Upper lobe of right lung (tissue), 1 donor: ENCODE measurements at regions not wholly inside any gene's neighbourhood (a gene's known extent, or its start where the extent isn't known, plus 50 kb on each side); places are given as distances from the start of the nearest gene placed in this dataset.

ENCODE experiments used
- ATAC-seq: fragments of 200-7000 bp; cut with Tn5 transposase; one replicate; pipeline ENCODE4 v1.9.1; 2020; ENCODE audit warnings: mild to moderate bottlenecking, moderate library complexity
- DNase-seq: peaks from one replicate; pipeline ENCODE4 v3.0.0-alpha.2; 2020
- H3K27ac ChIP-seq: fragments of 200-600 bp; one replicate; pipeline ENCODE4 v1.8.0; 2022
- H3K27me3 ChIP-seq: fragments of 200-600 bp; one replicate; pipeline ENCODE4 v1.8.0; 2022; ENCODE audit warnings: mild to moderate bottlenecking
- H3K36me3 ChIP-seq: fragments of 200-600 bp; one replicate; pipeline ENCODE4 v1.8.0; 2022
- H3K4me1 ChIP-seq: fragments of 200-600 bp; one replicate; pipeline ENCODE4 v1.8.0; 2022
- H3K4me3 ChIP-seq: fragments of 200-600 bp; one replicate; pipeline ENCODE4 v1.8.0; 2022; ENCODE audit warnings: mild to moderate bottlenecking
- H3K9me3 ChIP-seq: fragments of 200-600 bp; one replicate; pipeline ENCODE4 v1.8.0; 2022
- intact Hi-C: fragments of 100-400 bp; cut with DNase I; formaldehyde crosslinking; loops from one replicate; pipeline ENCODE4 v1.11.0; 2022
- TF ChIP-seq, protein P1 (sequence below): fragments of 200-600 bp; IDR thresholded peaks from one replicate; pipeline ENCODE4 v1.8.0; 2022; ENCODE audit warnings: antibody characterized with exemption
- donor health status: DM: no; HTN: yes; CAD: no; lungs with severe emphysema.

GRCh38 chr7:35533902-35534301, 161.0 kb downstream of the HERPUD2 start:
- Histone ChIP-seq H3K4me1 (peaks cover 5% of the 10 kb centered on the region), H3K27ac (no peak overlapping the region), H3K4me3 (no peak overlapping the region), H3K9me3 (no peaks in the 10 kb centered on the region), H3K36me3 (no peaks in the 10 kb centered on the region), H3K27me3 (no peaks in the 10 kb centered on the region)
- TF ChIP-seq, protein P1, sequence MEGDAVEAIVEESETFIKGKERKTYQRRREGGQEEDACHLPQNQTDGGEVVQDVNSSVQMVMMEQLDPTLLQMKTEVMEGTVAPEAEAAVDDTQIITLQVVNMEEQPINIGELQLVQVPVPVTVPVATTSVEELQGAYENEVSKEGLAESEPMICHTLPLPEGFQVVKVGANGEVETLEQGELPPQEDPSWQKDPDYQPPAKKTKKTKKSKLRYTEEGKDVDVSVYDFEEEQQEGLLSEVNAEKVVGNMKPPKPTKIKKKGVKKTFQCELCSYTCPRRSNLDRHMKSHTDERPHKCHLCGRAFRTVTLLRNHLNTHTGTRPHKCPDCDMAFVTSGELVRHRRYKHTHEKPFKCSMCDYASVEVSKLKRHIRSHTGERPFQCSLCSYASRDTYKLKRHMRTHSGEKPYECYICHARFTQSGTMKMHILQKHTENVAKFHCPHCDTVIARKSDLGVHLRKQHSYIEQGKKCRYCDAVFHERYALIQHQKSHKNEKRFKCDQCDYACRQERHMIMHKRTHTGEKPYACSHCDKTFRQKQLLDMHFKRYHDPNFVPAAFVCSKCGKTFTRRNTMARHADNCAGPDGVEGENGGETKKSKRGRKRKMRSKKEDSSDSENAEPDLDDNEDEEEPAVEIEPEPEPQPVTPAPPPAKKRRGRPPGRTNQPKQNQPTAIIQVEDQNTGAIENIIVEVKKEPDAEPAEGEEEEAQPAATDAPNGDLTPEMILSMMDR = no peak
- DNase-seq = no peak
- ATAC-seq = no peak
- intact Hi-C loops = loop anchor here (10.0 kb wide), 1 partner anchor 109 kb away; no protein-coding TSS in a partner anchor

DNA sequence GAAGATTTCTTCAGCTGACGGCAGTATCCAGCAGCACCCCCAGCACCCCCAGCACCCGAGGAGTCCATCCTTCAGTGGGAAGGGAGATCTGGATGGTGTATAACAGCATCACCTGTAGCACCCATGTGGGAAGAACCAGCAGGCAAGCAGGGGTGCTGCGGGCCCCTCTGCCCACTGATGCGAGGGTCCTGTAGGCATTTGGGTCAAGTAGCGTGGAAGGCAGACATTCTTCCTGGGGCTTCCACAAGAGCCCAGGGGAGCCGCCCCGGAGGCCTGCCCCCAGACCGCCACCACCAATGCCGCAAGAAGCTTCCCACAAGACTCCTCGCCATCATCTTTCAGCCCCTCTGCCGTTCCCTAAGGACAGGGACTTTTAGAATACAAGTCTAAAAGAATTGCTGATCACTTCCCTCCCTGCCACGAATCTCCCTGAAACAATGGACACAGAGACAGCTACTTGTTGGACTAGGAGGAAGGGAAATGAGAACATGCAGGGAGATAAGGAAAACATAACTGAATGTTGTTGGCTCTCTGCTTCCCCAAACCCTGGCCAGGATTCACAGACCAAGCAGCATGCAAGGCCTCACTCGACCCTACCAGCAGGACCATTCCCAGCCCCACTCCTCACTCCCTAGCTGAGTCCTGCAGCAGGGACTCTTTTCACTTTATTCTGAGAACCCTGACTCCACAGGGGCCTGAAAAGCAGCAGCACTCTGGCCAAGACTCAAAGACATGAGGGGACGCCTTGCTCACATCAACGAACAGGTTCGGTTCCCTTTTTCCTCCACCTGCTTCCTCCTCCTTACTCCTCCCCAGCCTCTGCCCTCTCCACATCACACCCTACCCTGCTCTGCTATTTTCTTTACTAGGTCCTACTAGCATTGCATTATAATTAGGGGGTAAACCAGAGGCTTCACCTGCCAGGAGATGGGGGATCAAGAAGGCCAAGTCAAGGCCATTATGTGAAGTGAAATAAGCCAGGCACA, 164.5 kb downstream of the HERPUD2 start:
- TF ChIP-seq, protein P1 = no peak
- intact Hi-C loops = loop anchor here (10.0 kb wide), 1 partner anchor 106 kb away; no protein-coding TSS in a partner anchor
- Histone ChIP-seq H3K4me3 (no peak overlapping the region), H3K4me1 (no peaks in the 10 kb centered on the region), H3K27ac (no peak overlapping the region), H3K9me3 (no peaks in the 10 kb centered on the region), H3K36me3 (no peaks in the 10 kb centered on the region), H3K27me3 (peaks cover 6% of the 10 kb centered on the region)
- DNase-seq (no peak), ATAC-seq (no peak)

- no peak overlapping the region for H3K4me3 ChIP-seq
- TF ChIP-seq, protein P1 = no peak
- DNase-seq = no peak
- intact Hi-C loops = loop anchor here (10.0 kb wide), 1 partner anchor 105 kb away; no protein-coding TSS in a partner anchor
- no peaks in the 10 kb centered on the region for H3K9me3 ChIP-seq
- no peak overlapping the region for H3K27ac ChIP-seq
- peaks cover 6% of the 10 kb centered on the region for H3K27me3 ChIP-seq
- H3K36me3 ChIP-seq = no peaks in the 10 kb centered on the region
- ATAC-seq = no peak
- no peaks in the 10 kb centered on the region for H3K4me1 ChIP-seq
Measured at GRCh38 chr7:35529713-35530112, 165.2 kb downstream of the HERPUD2 start.

- H3K9me3 ChIP-seq = no peaks in the 10 kb centered on the region
- intact Hi-C loops = no loop called here
- ATAC-seq (no peak), DNase-seq (no peak)
- TF ChIP-seq, protein P1 = no peak
- no peak overlapping the region for H3K4me3 ChIP-seq
- no peak overlapping the region for H3K27ac ChIP-seq
- no peaks in the 10 kb centered on the region for H3K36me3 ChIP-seq
- H3K4me1 ChIP-seq = no peaks in the 10 kb centered on the region
- peaks cover 6% of the 10 kb centered on the region for H3K27me3 ChIP-seq
Measured at GRCh38 chr7:35528381-35528977, 166.5 kb downstream of the HERPUD2 start.

GRCh38 chr7:35526645-35527044, 168.3 kb downstream of the HERPUD2 start:
- no peaks in the 10 kb centered on the region for H3K4me1 ChIP-seq
- H3K27ac ChIP-seq = no peak overlapping the region
- H3K27me3 ChIP-seq = peaks cover 6% of the 10 kb centered on the region
- no peak overlapping the region for H3K4me3 ChIP-seq
- no peaks in the 10 kb centered on the region for H3K9me3 ChIP-seq
- intact Hi-C loops = no loop called here
- H3K36me3 ChIP-seq = no peaks in the 10 kb centered on the region
- ATAC-seq (no peak), DNase-seq (no peak)
- TF ChIP-seq, protein P1 = no peak
